DOHH2 (cell line): ENCODE measurements at regions not wholly inside any gene's neighbourhood (a gene's known extent, or its start where the extent isn't known, plus 50 kb on each side); places are given as distances from the start of the nearest gene placed in this dataset.

Experiments used
- CTCF ChIP-seq: fragments of 200-600 bp; sonication (generic); IDR thresholded peaks from one replicate; pipeline ENCODE4 v1.5.1; 2014; ENCODE audit warnings: antibody characterized with exemption, mild to moderate bottlenecking, low read depth, low read length; ENCODE audit not compliant: poor library complexity, severe bottlenecking
- EZH2phosphoT487 ChIP-seq: fragments of 200-600 bp; sonication (generic); IDR thresholded peaks from 2 replicates; pipeline ENCODE4 v1.6.1; 2017; ENCODE audit warnings: borderline replicate concordance, mild to moderate bottlenecking, antibody characterized with exemption, low read length, moderate library complexity, mixed read lengths

- TF ChIP-seq CTCF (no peak), EZH2phosphoT487 (no peak)
Measured at GRCh38 chr1:239819096-239819495, 272.6 kb upstream of the FMN2 start.
